IMR-90 (cell line): ENCODE measurements at regions not wholly inside any gene's neighbourhood (a gene's known extent, or its start where the extent isn't known, plus 50 kb on each side); places are given as distances from the start of the nearest gene placed in this dataset.

Source experiments
- ATAC-seq: fragments of 200-7000 bp; cut with Tn5 transposase; 2 replicates; pipeline ENCODE4 v1.9.1; 2020; ENCODE audit warnings: low read depth, mild to moderate bottlenecking, moderate library complexity
- BruUV-seq: library from RNA; stranded (reverse); fragments of 400-500 nt; replicated peaks from 2 replicates; lab custom pipeline; 2021; lab: Mats Ljungman, UMichigan
- CTCF ChIA-PET: fragments of 300-600 bp; formaldehyde crosslinking; extraction: SDS; loops from one replicate; lab custom pipeline; 2021; ENCODE audit warnings: antibody characterized with exemption; lab: Yijun Ruan, JAX
- POLR2A ChIA-PET: fragments of 300-600 bp; sonication (Branson Sonifier 250); formaldehyde crosslinking; loops from one replicate; lab custom pipeline; 2022; ENCODE audit warnings: antibody characterized with exemption; ENCODE audit not compliant: unreplicated experiment; lab: Charles Lee
- DNase-seq: peaks from one replicate; pipeline ENCODE4 v3.0.0; 2013
- H2AFZ ChIP-seq: replicated peaks from 2 replicates; pipeline ENCODE3; 2013; ENCODE audit warnings: low read length, mild to moderate bottlenecking; ENCODE audit not compliant: poor library complexity
- H2AK5ac ChIP-seq: 2 replicates; pipeline ENCODE4 v1.6.1; 2013; ENCODE audit warnings: low read depth, low read length, inconsistent platforms
- H2AK9ac ChIP-seq: replicated peaks from 2 replicates; pipeline ENCODE3; 2013; ENCODE audit warnings: mild to moderate bottlenecking, low read depth, low read length, moderate library complexity; ENCODE audit not compliant: poor library complexity
- H2BK120ac ChIP-seq: 2 replicates; pipeline ENCODE4 v1.6.1; 2013; ENCODE audit warnings: low read depth, low read length, inconsistent platforms
- H2BK15ac ChIP-seq: 3 replicates; pipeline ENCODE4 v1.6.1; 2013; ENCODE audit warnings: low read depth, low read length, inconsistent platforms
- H2BK20ac ChIP-seq: 2 replicates; pipeline ENCODE4 v1.6.1; 2013; ENCODE audit warnings: low read depth, mild to moderate bottlenecking, inconsistent platforms, low read length, moderate library complexity
- H2BK5ac ChIP-seq: 2 replicates; pipeline ENCODE4 v1.6.1; 2013; ENCODE audit warnings: mild to moderate bottlenecking, low read depth, low read length, inconsistent platforms; ENCODE audit not compliant: poor library complexity, severe bottlenecking
- H3K14ac ChIP-seq: replicated peaks from 2 replicates; pipeline ENCODE4 v1.6.1; 2013; ENCODE audit warnings: low read depth, low read length, inconsistent platforms
- H3K18ac ChIP-seq: 2 replicates; pipeline ENCODE4 v1.6.1; 2013; ENCODE audit warnings: low read depth, low read length, control low read depth
- H3K23ac ChIP-seq: 2 replicates; pipeline ENCODE4 v1.6.1; 2013; ENCODE audit warnings: low read depth, low read length, inconsistent platforms
- H3K27ac ChIP-seq: 2 replicates; pipeline ENCODE4 v1.5.1; 2013; ENCODE audit warnings: mild to moderate bottlenecking, control low read depth, low read length; ENCODE audit not compliant: insufficient read depth
- H3K27me3 ChIP-seq: 2 replicates; pipeline ENCODE4 v1.6.1; 2013; ENCODE audit warnings: low read length; ENCODE audit not compliant: control insufficient read depth, insufficient read depth
- H3K36me3 ChIP-seq: 2 replicates; pipeline ENCODE4 v1.6.1; 2013; ENCODE audit warnings: low read length, mixed read lengths; ENCODE audit not compliant: control insufficient read depth, insufficient read depth
- H3K4ac ChIP-seq: 2 replicates; pipeline ENCODE4 v1.6.1; 2013; ENCODE audit warnings: low read depth, low read length, inconsistent platforms
- H3K4me1 ChIP-seq: 2 replicates; pipeline ENCODE4 v1.6.1; 2013; ENCODE audit warnings: low read length, mixed read lengths; ENCODE audit not compliant: control insufficient read depth, insufficient read depth
- H3K4me2 ChIP-seq: 2 replicates; pipeline ENCODE4 v1.6.1; 2013; ENCODE audit warnings: low read depth, mild to moderate bottlenecking, control low read depth, low read length, moderate library complexity
- H3K4me3 ChIP-seq: 2 replicates; pipeline ENCODE4 v1.5.1; 2013; ENCODE audit warnings: low read depth, mild to moderate bottlenecking, control low read depth, low read length, moderate library complexity; ENCODE audit not compliant: insufficient read depth
- H3K56ac ChIP-seq: 2 replicates; pipeline ENCODE4 v1.6.1; 2013; ENCODE audit warnings: low read length, inconsistent platforms; ENCODE audit not compliant: insufficient read depth; ENCODE audit errors: extremely low read depth
- H3K79me1 ChIP-seq, 2 experiments: 2 replicates each; pipeline ENCODE4 v1.6.1; 2013; ENCODE audit warnings: low read length in 2 of 2, inconsistent platforms in 1 of 2, low read depth in 1 of 2
- H3K9ac ChIP-seq: 2 replicates; pipeline ENCODE4 v1.6.1; 2013; ENCODE audit warnings: low read depth, low read length, control low read depth
- H3K9me1 ChIP-seq: 2 replicates; pipeline ENCODE4 v1.6.1; 2013; ENCODE audit warnings: low read length, inconsistent platforms; ENCODE audit not compliant: insufficient read depth
- H3K9me3 ChIP-seq: 2 replicates; pipeline ENCODE4 v1.6.1; 2013; ENCODE audit warnings: low read length; ENCODE audit not compliant: control insufficient read depth, insufficient read depth
- H4K20me1 ChIP-seq: 2 replicates; pipeline ENCODE4 v1.6.1; 2013; ENCODE audit warnings: low read length, inconsistent platforms; ENCODE audit not compliant: insufficient read depth
- H4K5ac ChIP-seq: 2 replicates; pipeline ENCODE4 v1.6.1; 2013; ENCODE audit warnings: mild to moderate bottlenecking, low read depth, low read length, control low read depth
- H4K8ac ChIP-seq, 2 experiments: 2 replicates each; pipeline ENCODE4 v1.6.1; 2013; ENCODE audit warnings: low read depth in 2 of 2, low read length in 2 of 2, control low read depth in 1 of 2, inconsistent platforms in 1 of 2
- H4K91ac ChIP-seq: 2 replicates; pipeline ENCODE4 v1.6.1; 2013; ENCODE audit warnings: low read depth, low read length, inconsistent platforms; ENCODE audit not compliant: insufficient read depth
- BHLHE40 ChIP-seq: fragments of 150-350 bp; IDR thresholded peaks from 2 replicates; pipeline ENCODE4 v1.6.1; 2016; ENCODE audit warnings: mild to moderate bottlenecking, low read depth, low read length
- CEBPB ChIP-seq: IDR thresholded peaks from 2 replicates; pipeline ENCODE4 v1.6.1; 2012; ENCODE audit warnings: low read depth, low read length, improper control_type of control experiment
- CHD1 ChIP-seq: IDR thresholded peaks from 2 replicates; pipeline ENCODE4 v1.6.1; 2012; ENCODE audit warnings: low read depth, low read length, improper control_type of control experiment
- CTCF ChIP-seq: conservative IDR thresholded peaks from 2 replicates; pipeline ENCODE4 v1.5.1; 2012; ENCODE audit warnings: mild to moderate bottlenecking, low read depth, low read length, improper control_type of control experiment
- ELK1 ChIP-seq: fragments of 150-350 bp; IDR thresholded peaks from 2 replicates; pipeline ENCODE4 v1.6.1; 2016; ENCODE audit warnings: low read depth, mild to moderate bottlenecking, low read length, moderate library complexity, borderline replicate concordance
- FOS ChIP-seq: fragments of 150-350 bp; IDR thresholded peaks from 2 replicates; pipeline ENCODE4 v1.6.1; 2016; ENCODE audit warnings: low read depth, low read length
- MAFK ChIP-seq: IDR thresholded peaks from 2 replicates; pipeline ENCODE4 v1.6.1; 2012; ENCODE audit warnings: low read depth, low read length, improper control_type of control experiment
- MAZ ChIP-seq: IDR thresholded peaks from 2 replicates; pipeline ENCODE4 v1.6.1; 2012; ENCODE audit warnings: low read depth, mild to moderate bottlenecking, low read length, improper control_type of control experiment, moderate library complexity, borderline replicate concordance
- MXI1 ChIP-seq: IDR thresholded peaks from 2 replicates; pipeline ENCODE4 v1.6.1; 2012; ENCODE audit warnings: low read depth, mild to moderate bottlenecking, low read length, moderate library complexity, borderline replicate concordance
- NFE2L2 ChIP-seq: fragments of 150-350 bp; IDR thresholded peaks from 2 replicates; pipeline ENCODE4 v1.6.1; 2016; ENCODE audit warnings: low read depth, mild to moderate bottlenecking, low read length
- POLR2A ChIP-seq: IDR thresholded peaks from 2 replicates; pipeline ENCODE4 v1.6.1; 2012; ENCODE audit warnings: mild to moderate bottlenecking, low read depth, low read length
- RAD21 ChIP-seq: IDR thresholded peaks from 2 replicates; pipeline ENCODE4 v1.6.1; 2012; ENCODE audit warnings: low read length, improper control_type of control experiment
- RCOR1 ChIP-seq: IDR thresholded peaks from 2 replicates; pipeline ENCODE4 v1.6.1; 2012; ENCODE audit warnings: mild to moderate bottlenecking, low read length, improper control_type of control experiment; ENCODE audit not compliant: insufficient replicate concordance
- RFX5 ChIP-seq: IDR thresholded peaks from 2 replicates; pipeline ENCODE4 v1.8.0; 2012; ENCODE audit warnings: low read depth, mild to moderate bottlenecking, low read length, moderate library complexity
- SMC3 ChIP-seq: fragments of 150-350 bp; IDR thresholded peaks from 2 replicates; pipeline ENCODE4 v1.6.1; 2016; ENCODE audit warnings: low read depth, mild to moderate bottlenecking, antibody characterized with exemption, low read length, moderate library complexity
- USF2 ChIP-seq: fragments of 150-350 bp; IDR thresholded peaks from 2 replicates; pipeline ENCODE4 v1.6.1; 2017; ENCODE audit warnings: mild to moderate bottlenecking, antibody characterized with exemption, low read length, low read depth
- WGBS, 2 experiments: methylation state at CpG; one replicate each; pipeline versions ENCODE4 v1.1.5 to v1.1.7; 2013; ENCODE audit warnings: missing lambda C conversion rate in 2 of 2; ENCODE audit not compliant: insufficient read length in 1 of 2; ENCODE audit errors: extremely low coverage in 2 of 2; 5-methylcytosine and 5-hydroxymethylcytosine counted together
- dilution Hi-C: fragments of 300-500 bp; cut with HindIII; formaldehyde crosslinking; loops from one replicate; pipeline ENCODE4 v1.14.3; 2018; ENCODE audit warnings: low sequenced_read_pairs; ENCODE audit not compliant: unreplicated experiment
- in situ Hi-C: fragments of 300-500 bp; cut with MboI; formaldehyde crosslinking; loops from 3 replicates; pipeline ENCODE4 v1.14.3; 2019; ENCODE audit warnings: low sequenced_read_pairs, inconsistent platforms, mixed read lengths
- intact Hi-C: fragments of 100-400 bp; cut with micrococcal nuclease; formaldehyde crosslinking; loops from 2 replicates; pipeline ENCODE4 v1.10.0; 2022

- Histone ChIP-seq H3K9ac (no peak overlapping the region), H2AK9ac (no peak overlapping the region), H3K27ac (no peak overlapping the region), H3K27me3 (no peaks in the 10 kb centered on the region; the same call in 1 of the 2 replicates), H3K18ac (no peak overlapping the region), H2AFZ (peak overlapping the region; percentile 19), H3K4ac (no peak overlapping the region), H2BK20ac (no peak overlapping the region), H3K56ac (no peak overlapping the region), H4K8ac (no peak overlapping the region), H3K14ac (no peak overlapping the region), H4K91ac (no peak overlapping the region), H3K36me3 (no peaks in the 10 kb centered on the region), H4K5ac (no peak overlapping the region), H3K4me2 (no peak overlapping the region), H2BK15ac (no peak overlapping the region), H3K9me1 (no peaks in the 10 kb centered on the region), H3K9me3 (no peaks in the 10 kb centered on the region), H3K79me1 (no peaks in the 10 kb centered on the region), H3K23ac (no peak overlapping the region), H3K4me3 (no peak overlapping the region), H4K20me1 (no peaks in the 10 kb centered on the region), H2BK5ac (no peak overlapping the region), H2AK5ac (no peak overlapping the region), H3K4me1 (no peaks in the 10 kb centered on the region), H2BK120ac (no peak overlapping the region)
- TF ChIP-seq MAZ: no peak
- no peak for TF ChIP-seq MAFK
- TF ChIP-seq SMC3: no peak
- no peak for TF ChIP-seq CEBPB
- no peak for TF ChIP-seq POLR2A
- TF ChIP-seq RFX5: no peak
- no peak for TF ChIP-seq ELK1
- no peak for TF ChIP-seq RCOR1
- no peak for TF ChIP-seq MXI1
- no peak for TF ChIP-seq FOS
- no peak for TF ChIP-seq CHD1
- no peak for TF ChIP-seq RAD21
- no peak for TF ChIP-seq NFE2L2
- TF ChIP-seq CTCF: no peak
- TF ChIP-seq USF2: no peak
- TF ChIP-seq BHLHE40: no peak
- in situ Hi-C loops: no loop called here
- dilution Hi-C loops: no loop called here
- no TSS peak for BruUV-seq
- no CpG with 5 or more reads among the region's 2 CpGs for WGBS, 2 experiments
- DNase-seq (no peak), ATAC-seq (no peak)
- intact Hi-C loops: no loop called here
- POLR2A ChIA-PET: no interaction called here
- CTCF ChIA-PET: interaction anchor here (1.3 kb wide), 1 partner anchor 9 kb away, joined by 4 read pairs; no protein-coding TSS in a partner anchor
Measured at GRCh38 chr4:159495515-159496236, 392.8 kb downstream of the RAPGEF2 start.
